H9 (cell line): ENCODE measurements at regions not wholly inside any gene's neighbourhood (a gene's known extent, or its start where the extent isn't known, plus 50 kb on each side); places are given as distances from the start of the nearest gene placed in this dataset.

Experiments used
- DNase-seq: peaks from one replicate; pipeline ENCODE4 v3.0.0-alpha.2; 2017
- H2AFZ ChIP-seq: one replicate; pipeline ENCODE4 v1.6.1; 2013; ENCODE audit warnings: mild to moderate bottlenecking, low read length, control low read depth, moderate library complexity
- H2AK5ac ChIP-seq: 2 replicates; pipeline ENCODE4 v1.6.1; 2013; ENCODE audit warnings: low read length, control low read depth, mixed read lengths; ENCODE audit not compliant: insufficient read length
- H2BK120ac ChIP-seq: one replicate; pipeline ENCODE4 v1.6.1; 2013; ENCODE audit warnings: low read depth, mild to moderate bottlenecking, low read length, control low read depth, inconsistent platforms; ENCODE audit not compliant: poor library complexity, severe bottlenecking
- H2BK12ac ChIP-seq: 2 replicates; pipeline ENCODE4 v1.6.1; 2013; ENCODE audit warnings: low read length, control low read depth, mixed read lengths, low read depth; ENCODE audit not compliant: insufficient read length
- H2BK15ac ChIP-seq: 2 replicates; pipeline ENCODE4 v1.6.1; 2013; ENCODE audit warnings: low read depth, low read length, control low read depth
- H2BK20ac ChIP-seq: one replicate; pipeline ENCODE4 v1.6.1; 2013; ENCODE audit warnings: low read depth, mild to moderate bottlenecking, low read length, control low read depth, inconsistent platforms; ENCODE audit not compliant: poor library complexity, severe bottlenecking
- H2BK5ac ChIP-seq: 2 replicates; pipeline ENCODE4 v1.6.1; 2013; ENCODE audit warnings: low read length, control low read depth, mixed read lengths; ENCODE audit not compliant: insufficient read length
- H3K14ac ChIP-seq: 2 replicates; pipeline ENCODE4 v1.6.1; 2013; ENCODE audit warnings: low read length, control low read depth; ENCODE audit not compliant: insufficient read depth
- H3K18ac ChIP-seq: 2 replicates; pipeline ENCODE4 v1.6.1; 2013; ENCODE audit warnings: low read depth, mild to moderate bottlenecking, mixed read lengths, low read length, control low read depth; ENCODE audit not compliant: insufficient read length
- H3K23ac ChIP-seq: 2 replicates; pipeline ENCODE4 v1.6.1; 2013; ENCODE audit warnings: low read length, control low read depth, mixed read lengths, low read depth; ENCODE audit not compliant: insufficient read length
- H3K23me2 ChIP-seq: 2 replicates; pipeline ENCODE4 v1.6.1; 2013; ENCODE audit warnings: low read depth, mild to moderate bottlenecking, mixed read lengths, low read length, control low read depth; ENCODE audit not compliant: insufficient read length, poor library complexity, severe bottlenecking
- H3K27ac ChIP-seq: 2 replicates; pipeline ENCODE4 v1.5.1; 2013; ENCODE audit warnings: low read length, control low read depth, mixed read lengths, low read depth; ENCODE audit not compliant: insufficient read length
- H3K27me3 ChIP-seq: 2 replicates; pipeline ENCODE4 v1.6.1; 2013; ENCODE audit warnings: low read length, control low read depth, inconsistent platforms; ENCODE audit not compliant: insufficient read depth
- H3K4ac ChIP-seq: 2 replicates; pipeline ENCODE4 v1.6.1; 2013; ENCODE audit warnings: low read depth, mild to moderate bottlenecking, control low read depth, inconsistent platforms, low read length, moderate library complexity
- H3K4me1 ChIP-seq: 2 replicates; pipeline ENCODE4 v1.6.1; 2013; ENCODE audit warnings: low read length, control low read depth, inconsistent platforms; ENCODE audit not compliant: insufficient read depth
- H3K4me2 ChIP-seq: 2 replicates; pipeline ENCODE4 v1.6.1; 2013; ENCODE audit warnings: low read length, control low read depth, mixed read lengths; ENCODE audit not compliant: insufficient read length, insufficient read depth
- H3K56ac ChIP-seq: 2 replicates; pipeline ENCODE4 v1.6.1; 2013; ENCODE audit warnings: low read depth, mild to moderate bottlenecking, mixed read lengths, low read length, control low read depth; ENCODE audit not compliant: insufficient read length
- H3K79me1 ChIP-seq: 2 replicates; pipeline ENCODE4 v1.6.1; 2013; ENCODE audit warnings: low read depth, mild to moderate bottlenecking, moderate library complexity, low read length, control low read depth, inconsistent platforms; ENCODE audit not compliant: insufficient read depth, poor library complexity, severe bottlenecking
- H3K79me2 ChIP-seq: 2 replicates; pipeline ENCODE4 v1.6.1; 2013; ENCODE audit warnings: low read length, control low read depth, inconsistent platforms; ENCODE audit not compliant: insufficient read depth
- H3K9ac ChIP-seq: 2 replicates; pipeline ENCODE4 v1.6.1; 2013; ENCODE audit warnings: low read length, control low read depth, mixed read lengths; ENCODE audit not compliant: insufficient read length; ENCODE audit errors: extremely low read depth
- H3K9me3 ChIP-seq: one replicate; pipeline ENCODE4 v1.6.1; 2013; ENCODE audit warnings: low read depth, low read length, inconsistent platforms; ENCODE audit not compliant: control insufficient read depth
- H3T11ph ChIP-seq: one replicate; pipeline ENCODE4 v1.6.1; 2013; ENCODE audit warnings: mild to moderate bottlenecking, low read length, control low read depth, inconsistent platforms
- H4K20me1 ChIP-seq: one replicate; pipeline ENCODE4 v1.6.1; 2013; ENCODE audit not compliant: control insufficient read depth, insufficient read length, insufficient read depth
- H4K5ac ChIP-seq: 2 replicates; pipeline ENCODE4 v1.6.1; 2013; ENCODE audit warnings: low read depth, mild to moderate bottlenecking, mixed read lengths, low read length, control low read depth; ENCODE audit not compliant: insufficient read length
- H4K8ac ChIP-seq: replicated peaks from 2 replicates; pipeline ENCODE4 v1.6.1; 2013; ENCODE audit warnings: low read length, control low read depth, mixed read lengths, low read depth; ENCODE audit not compliant: insufficient read length
- H4K91ac ChIP-seq: 2 replicates; pipeline ENCODE4 v1.6.1; 2013; ENCODE audit warnings: low read depth, mild to moderate bottlenecking, moderate library complexity, mixed read lengths, low read length, control low read depth; ENCODE audit not compliant: insufficient read length
- H3K27ac Mint-ChIP-seq, 3 experiments: 2 replicates in 2 of 3; 3 replicates in 1 of 3; pipeline ENCODE4 v1.8.0; 2020 to 2021; ENCODE audit warnings: mixed read lengths in 3 of 3, mild to moderate bottlenecking in 1 of 3, moderate library complexity in 1 of 3
- H3K27me3 Mint-ChIP-seq: 2 replicates; pipeline ENCODE4 v1.8.0; 2021; ENCODE audit warnings: low read depth, mild to moderate bottlenecking, moderate library complexity, mixed read lengths
- H3K36me3 Mint-ChIP-seq, 3 experiments: 2 replicates in 2 of 3; 3 replicates in 1 of 3; pipeline ENCODE4 v1.8.0; 2020 to 2021; ENCODE audit warnings: low read depth in 3 of 3, mixed read lengths in 3 of 3; ENCODE audit not compliant: insufficient read depth in 1 of 3
- H3K4me1 Mint-ChIP-seq, 2 experiments: 2 replicates each; pipeline ENCODE4 v1.8.0; 2020; ENCODE audit warnings: mixed read lengths in 2 of 2
- H3K4me3 Mint-ChIP-seq, 2 experiments: 2 replicates in 1 of 2; 3 replicates in 1 of 2; pipeline ENCODE4 v1.8.0; 2020 to 2021; ENCODE audit warnings: mild to moderate bottlenecking in 2 of 2, mixed read lengths in 2 of 2, moderate library complexity in 1 of 2
- H3K9me3 Mint-ChIP-seq, 2 experiments: 2 replicates in 1 of 2; 3 replicates in 1 of 2; pipeline ENCODE4 v1.8.0; 2020; ENCODE audit warnings: mild to moderate bottlenecking in 2 of 2, mixed read lengths in 2 of 2, moderate library complexity in 1 of 2
- WGBS: extraction: QIAGEN DNeasy Blood & Tissue Kit; methylation state at CpG from one replicate; pipeline ENCODE4 v1.1.7; 2013; ENCODE audit warnings: missing lambda C conversion rate, low lambda C conversion rate, mixed read lengths; ENCODE audit not compliant: insufficient read length; ENCODE audit errors: extremely low coverage; 5-methylcytosine and 5-hydroxymethylcytosine counted together
- TF ChIP-seq, protein P1 (sequence below): fragments of 200-600 bp; sonication (generic); conservative IDR thresholded peaks from 3 replicates; pipeline ENCODE4 v1.8.0; 2021; ENCODE audit warnings: antibody characterized with exemption, mild to moderate bottlenecking

DNA sequence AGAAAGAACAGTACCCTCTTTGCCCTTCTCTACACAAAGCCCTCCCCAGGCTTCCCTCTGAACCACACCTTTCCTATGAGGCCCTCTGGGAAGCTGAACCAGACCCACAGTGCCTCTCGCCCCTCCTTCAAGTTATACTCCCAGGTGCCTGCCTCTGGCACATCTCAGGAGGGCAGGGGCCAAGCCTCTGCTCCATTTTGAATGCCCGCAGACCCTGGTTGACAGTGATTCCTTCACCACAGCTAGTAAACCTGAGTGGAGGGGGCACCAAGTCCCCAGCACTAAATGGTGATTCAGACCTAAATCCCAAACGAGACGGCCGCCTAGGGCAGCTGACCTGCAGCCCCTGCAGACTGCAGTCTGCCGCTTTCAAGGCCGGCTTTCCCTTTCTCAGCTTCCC is 230.5 kb upstream of the ZNF32 start:
- H3K27ac ChIP-seq = no peak overlapping the region
- no peak overlapping the region for H2BK12ac ChIP-seq
- H3K9ac ChIP-seq = no peak overlapping the region
- peaks cover 3% of the 10 kb centered on the region; the same call in 1 of the 2 replicates for H3K27me3 ChIP-seq
- no peak overlapping the region for H3K14ac ChIP-seq
- no peak overlapping the region for H2BK5ac ChIP-seq
- no peak overlapping the region for H3K23ac ChIP-seq
- H3K23me2 ChIP-seq = no peaks in the 10 kb centered on the region
- H3K56ac ChIP-seq = no peak overlapping the region
- WGBS = no CpG with 5 or more reads among the region's 7 CpGs
- H3K9me3 Mint-ChIP-seq = no peaks in the 10 kb centered on the region
- no peaks in the 10 kb centered on the region for H3K9me3 ChIP-seq
- H4K8ac ChIP-seq = no peak overlapping the region
- H3K18ac ChIP-seq = no peak overlapping the region
- H3K27ac Mint-ChIP-seq = no peak overlapping the region
- H3K79me1 ChIP-seq = no peaks in the 10 kb centered on the region
- H3K4me1 Mint-ChIP-seq = peaks cover 6 to 12% of the 10 kb centered on the region in 2 experiments
- no peak overlapping the region for H2AFZ ChIP-seq
- no peak overlapping the region for H3K4me3 Mint-ChIP-seq
- no peaks in the 10 kb centered on the region for H3K4me1 ChIP-seq
- no peak overlapping the region for H3K4me2 ChIP-seq
- H3K4ac ChIP-seq = no peak overlapping the region
- no peaks in the 10 kb centered on the region for H3K27me3 Mint-ChIP-seq
- no peak for DNase-seq
- H2AK5ac ChIP-seq = no peak overlapping the region
- no peak overlapping the region for H4K5ac ChIP-seq
- no peak overlapping the region for H2BK20ac ChIP-seq
- H2BK15ac ChIP-seq = no peak overlapping the region
- H4K20me1 ChIP-seq = no peaks in the 10 kb centered on the region
- no peaks in the 10 kb centered on the region for H3K79me2 ChIP-seq
- TF ChIP-seq, protein P1, sequence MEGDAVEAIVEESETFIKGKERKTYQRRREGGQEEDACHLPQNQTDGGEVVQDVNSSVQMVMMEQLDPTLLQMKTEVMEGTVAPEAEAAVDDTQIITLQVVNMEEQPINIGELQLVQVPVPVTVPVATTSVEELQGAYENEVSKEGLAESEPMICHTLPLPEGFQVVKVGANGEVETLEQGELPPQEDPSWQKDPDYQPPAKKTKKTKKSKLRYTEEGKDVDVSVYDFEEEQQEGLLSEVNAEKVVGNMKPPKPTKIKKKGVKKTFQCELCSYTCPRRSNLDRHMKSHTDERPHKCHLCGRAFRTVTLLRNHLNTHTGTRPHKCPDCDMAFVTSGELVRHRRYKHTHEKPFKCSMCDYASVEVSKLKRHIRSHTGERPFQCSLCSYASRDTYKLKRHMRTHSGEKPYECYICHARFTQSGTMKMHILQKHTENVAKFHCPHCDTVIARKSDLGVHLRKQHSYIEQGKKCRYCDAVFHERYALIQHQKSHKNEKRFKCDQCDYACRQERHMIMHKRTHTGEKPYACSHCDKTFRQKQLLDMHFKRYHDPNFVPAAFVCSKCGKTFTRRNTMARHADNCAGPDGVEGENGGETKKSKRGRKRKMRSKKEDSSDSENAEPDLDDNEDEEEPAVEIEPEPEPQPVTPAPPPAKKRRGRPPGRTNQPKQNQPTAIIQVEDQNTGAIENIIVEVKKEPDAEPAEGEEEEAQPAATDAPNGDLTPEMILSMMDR = no peak
- H2BK120ac ChIP-seq = no peak overlapping the region
- no peaks in the 10 kb centered on the region for H3K36me3 Mint-ChIP-seq
- no peak overlapping the region for H4K91ac ChIP-seq
- no peak overlapping the region for H3T11ph ChIP-seq
